ENCODE measurements at regions not wholly inside any gene's neighbourhood (a gene's known extent, or its start where the extent isn't known, plus 50 kb on each side); places are given as distances from the start of the nearest gene placed in this dataset.

DNA sequence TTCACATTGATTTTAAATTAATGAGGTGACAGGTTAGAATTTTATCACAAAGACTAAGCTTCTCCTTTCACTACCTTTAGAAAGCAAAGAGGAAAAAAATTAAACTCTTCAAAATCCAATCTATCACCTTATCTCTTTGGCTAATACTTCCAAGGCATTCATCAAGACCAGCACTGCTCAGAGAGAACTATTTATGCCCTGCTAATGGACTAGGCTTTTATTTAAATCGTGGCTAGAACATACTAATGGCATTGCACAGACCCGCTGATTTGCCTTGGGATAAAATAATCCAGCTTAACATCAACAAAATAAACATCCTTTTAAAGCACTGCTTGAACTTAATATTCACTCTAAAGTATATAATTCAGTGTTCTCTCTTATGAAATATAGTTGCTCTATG, 880.4 kb downstream of the HACE1 start:
- intact Hi-C loops (cut with micrococcal nuclease), result no loop called here

- intact Hi-C loops (cut with micrococcal nuclease), result no loop called here
Observed at GRCh38 chr6:103937389-103937788, 922.3 kb downstream of the HACE1 start.

DNA sequence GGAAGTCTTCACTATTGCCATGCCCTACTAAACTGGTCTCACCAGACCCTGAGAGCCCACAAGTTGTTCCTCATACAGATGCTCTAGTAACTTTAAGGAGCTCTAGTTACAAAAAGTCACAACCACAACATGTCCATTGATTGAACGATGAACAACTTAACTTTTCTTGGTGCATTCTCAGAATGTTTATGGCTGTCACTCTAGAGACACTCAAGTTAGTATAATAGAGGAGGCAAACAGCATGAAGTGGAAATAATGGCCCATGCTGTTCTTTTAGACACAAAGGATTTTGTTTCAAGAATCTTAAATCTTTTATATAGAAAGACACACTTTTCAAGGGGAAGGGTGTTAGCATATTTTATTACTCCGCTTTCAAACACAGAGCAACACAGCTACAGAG, 934.4 kb downstream of the HACE1 start:
- intact Hi-C loops (cut with micrococcal nuclease), result no loop called here

DNA sequence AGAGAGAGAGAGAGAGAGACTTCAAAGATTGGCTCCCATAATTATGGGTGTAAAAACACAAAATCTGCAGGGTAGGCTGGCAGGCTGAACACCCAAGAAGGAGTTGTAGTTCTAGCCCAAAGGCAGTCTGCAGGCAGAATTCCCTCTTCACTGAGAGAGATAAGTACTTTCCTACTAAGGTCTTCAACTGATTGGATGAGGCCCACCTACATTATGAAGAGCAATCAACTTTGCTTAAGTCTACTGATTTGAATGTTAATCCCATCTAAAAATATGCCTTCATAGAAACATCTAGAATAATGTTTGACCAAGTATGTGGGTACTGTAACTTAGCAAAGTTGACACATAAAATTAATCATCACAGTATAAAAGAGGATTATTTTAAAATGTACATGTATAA, 949.7 kb downstream of the HACE1 start:
- intact Hi-C loops (cut with micrococcal nuclease), result no loop called here

- intact Hi-C loops (cut with micrococcal nuclease), result no loop called here
Observed at GRCh38 chr6:103908898-103909297, 950.8 kb downstream of the HACE1 start.

- intact Hi-C loops (cut with micrococcal nuclease), result no loop called here
Observed at GRCh38 chr6:103895136-103895535, 964.6 kb downstream of the HACE1 start.

DNA sequence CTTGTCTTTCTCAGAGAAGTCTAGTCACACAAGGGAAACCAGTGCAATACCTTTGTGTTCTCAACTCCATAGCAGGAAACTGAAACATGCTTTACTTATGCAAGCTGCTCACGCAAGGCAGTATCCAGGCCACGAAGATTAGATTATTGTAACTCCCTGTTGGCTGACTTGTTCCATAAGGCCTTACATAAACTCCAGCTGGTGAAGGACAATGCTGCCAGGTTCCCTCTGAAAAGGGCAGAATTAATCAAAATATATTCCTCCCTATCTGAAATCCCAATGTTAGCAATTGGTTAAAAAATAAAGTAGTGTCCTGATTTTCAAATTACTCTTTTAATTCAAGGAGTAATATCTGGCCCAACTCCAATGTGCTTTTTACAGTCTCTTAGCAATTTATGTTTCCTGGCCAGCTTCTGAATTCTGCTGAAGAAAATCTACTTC, 966.6 kb downstream of the HACE1 start:
- intact Hi-C loops (cut with micrococcal nuclease), result no loop called here

DNA sequence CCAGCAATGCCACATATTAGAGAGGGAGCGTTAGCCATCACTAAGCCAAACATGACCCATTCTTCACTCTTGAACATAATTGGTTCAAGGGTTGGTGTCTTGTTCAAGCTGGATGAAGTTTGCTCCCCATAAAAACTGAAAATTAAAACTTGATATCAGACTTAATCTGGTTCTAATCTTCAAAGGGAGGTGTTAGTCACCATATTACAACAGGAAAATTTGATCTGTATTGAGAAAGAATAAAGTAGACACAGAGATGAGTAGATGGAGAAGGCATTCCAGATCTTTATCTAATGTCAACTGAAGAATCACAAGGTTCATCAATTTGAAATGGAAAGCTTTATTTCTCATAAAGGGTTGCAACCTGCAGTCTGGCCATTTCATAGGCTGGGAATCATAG, 972.8 kb downstream of the HACE1 start:
- intact Hi-C loops (cut with micrococcal nuclease), result no loop called here

DNA sequence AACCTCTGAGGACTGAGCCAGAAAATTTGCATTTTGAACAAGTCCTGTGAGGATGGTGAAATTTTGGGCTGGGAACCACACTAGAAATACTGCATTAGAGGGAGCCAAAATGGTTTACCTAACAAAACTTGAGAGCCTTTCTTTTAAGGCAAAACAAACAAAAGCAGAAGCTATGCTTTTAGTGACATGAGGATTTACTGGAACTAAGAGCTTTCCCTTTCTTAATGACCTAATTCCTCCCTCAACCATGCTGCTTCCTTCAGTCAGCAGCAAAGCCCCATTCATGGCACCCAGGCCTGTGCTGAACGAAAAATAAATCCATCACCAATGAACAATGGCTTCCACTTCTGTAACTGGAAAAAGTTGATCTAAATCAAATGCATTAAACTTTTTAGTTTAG, 974.3 kb downstream of the HACE1 start:
- intact Hi-C loops (cut with micrococcal nuclease), result no loop called here

GRCh38 chr6:103879800-103880199, 979.9 kb downstream of the HACE1 start:
- intact Hi-C loops (cut with micrococcal nuclease), result no loop called here

- intact Hi-C loops (cut with micrococcal nuclease), result no loop called here
Observed at GRCh38 chr6:103875221-103875620, 984.5 kb downstream of the HACE1 start.

DNA sequence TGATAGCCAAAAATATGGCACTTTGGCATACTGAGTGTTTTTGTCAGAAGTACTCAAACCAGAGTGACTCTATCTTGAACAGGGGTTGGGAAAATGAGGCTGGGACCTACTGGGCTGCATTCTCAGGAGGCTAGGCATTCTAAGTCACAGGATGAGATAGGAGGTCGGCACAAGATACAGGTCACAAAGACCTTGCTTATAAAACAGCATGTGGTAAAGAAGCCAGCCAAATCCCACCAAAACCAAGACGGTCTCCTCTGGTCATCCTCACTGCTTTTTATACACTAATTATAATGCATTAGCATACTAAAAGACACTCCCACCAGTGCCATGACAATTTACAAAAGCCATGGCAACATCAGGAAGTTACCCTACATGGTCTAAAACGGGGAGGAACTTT, 985.1 kb downstream of the HACE1 start:
- intact Hi-C loops (cut with micrococcal nuclease), result no loop called here

DNA sequence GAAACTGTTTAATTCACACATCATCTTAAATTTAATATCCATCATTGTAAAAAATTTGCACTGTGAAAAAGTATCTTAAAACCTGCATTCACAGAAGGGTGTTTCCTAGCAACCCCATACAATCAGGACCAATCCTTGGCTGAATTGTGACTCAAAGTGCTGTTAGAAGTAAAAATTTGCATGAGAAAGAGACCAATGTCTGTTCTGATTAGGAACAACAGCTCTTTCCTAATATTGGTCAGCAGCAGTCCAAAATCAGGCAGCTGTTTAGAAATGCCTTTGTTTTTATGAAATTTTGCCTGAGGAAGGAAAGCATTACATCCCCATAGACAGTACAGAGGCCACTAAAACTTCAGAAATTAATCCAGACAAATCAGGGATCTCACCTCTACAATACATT, 987.0 kb downstream of the HACE1 start:
- intact Hi-C loops (cut with micrococcal nuclease), result no loop called here

- intact Hi-C loops (cut with micrococcal nuclease), result no loop called here
Observed at GRCh38 chr6:103872233-103872632, 987.5 kb downstream of the HACE1 start.

GRCh38 chr6:103870970-103871369, 988.7 kb downstream of the HACE1 start:
- intact Hi-C loops (cut with micrococcal nuclease), result no loop called here

DNA sequence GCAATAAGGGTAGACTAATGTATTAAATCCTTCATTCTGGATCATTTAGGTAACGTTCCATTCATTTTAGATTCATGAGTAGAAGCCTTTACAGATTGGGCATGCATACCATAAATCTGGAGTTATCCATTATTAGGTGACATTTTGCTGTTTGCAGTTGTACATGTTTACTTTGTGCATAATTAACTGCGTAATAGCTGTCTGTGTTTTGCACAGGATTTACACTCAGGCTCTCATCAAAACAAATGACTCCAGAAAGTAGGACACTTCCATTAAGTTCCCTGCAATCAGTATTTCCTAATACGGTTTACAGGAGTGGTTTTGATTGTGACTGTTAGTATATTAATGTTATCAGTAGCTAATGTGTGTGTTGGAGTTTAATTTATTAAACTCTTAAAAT, 997.4 kb downstream of the HACE1 start:
- intact Hi-C loops (cut with micrococcal nuclease), result no loop called here

GRCh38 chr6:103858003-103858402, 1001.7 kb downstream of the HACE1 start:
- intact Hi-C loops (cut with micrococcal nuclease), result no loop called here

- intact Hi-C loops (cut with micrococcal nuclease), result no loop called here
Observed at GRCh38 chr6:103855750-103856149, 1004.0 kb downstream of the HACE1 start.

DNA sequence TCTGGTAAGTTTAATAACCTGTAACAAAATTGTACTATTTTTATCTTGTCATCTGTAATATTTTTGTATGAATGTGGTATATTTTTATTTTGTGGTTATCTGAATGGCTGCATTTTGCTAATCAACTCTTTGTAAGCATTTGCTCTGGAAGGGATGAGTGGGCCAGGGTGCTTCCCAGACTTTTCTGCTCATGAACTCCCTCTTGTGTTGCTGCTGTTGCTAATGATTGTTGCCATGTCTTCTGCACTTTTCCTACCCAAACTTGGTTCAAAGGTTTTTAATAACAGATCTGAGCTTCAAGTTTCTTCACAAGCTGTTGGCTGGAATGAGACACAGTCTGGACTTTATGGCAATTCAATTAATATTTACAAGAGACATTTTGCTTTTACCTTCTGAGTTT, 1005.7 kb downstream of the HACE1 start:
- intact Hi-C loops (cut with micrococcal nuclease), result no loop called here

DNA sequence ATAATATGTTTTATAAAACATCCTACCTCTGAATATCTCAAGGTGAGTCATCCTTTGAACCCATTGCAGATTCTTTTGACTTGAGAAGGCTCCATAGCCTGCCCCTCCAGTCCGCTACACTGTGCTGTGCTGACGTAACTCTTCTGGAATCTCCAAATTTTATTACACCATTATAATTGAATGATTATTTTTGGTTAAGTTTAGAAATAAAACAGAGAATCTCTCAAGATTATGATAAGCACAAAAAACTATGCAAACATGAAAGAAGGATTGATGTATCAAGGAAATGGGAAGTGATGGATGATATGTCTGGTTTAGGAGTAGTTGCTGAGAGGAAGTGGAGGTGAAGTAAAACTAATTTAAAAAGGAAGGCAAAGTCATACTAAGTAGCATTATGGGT, 1021.3 kb downstream of the HACE1 start:
- intact Hi-C loops (cut with micrococcal nuclease), result no loop called here

DNA sequence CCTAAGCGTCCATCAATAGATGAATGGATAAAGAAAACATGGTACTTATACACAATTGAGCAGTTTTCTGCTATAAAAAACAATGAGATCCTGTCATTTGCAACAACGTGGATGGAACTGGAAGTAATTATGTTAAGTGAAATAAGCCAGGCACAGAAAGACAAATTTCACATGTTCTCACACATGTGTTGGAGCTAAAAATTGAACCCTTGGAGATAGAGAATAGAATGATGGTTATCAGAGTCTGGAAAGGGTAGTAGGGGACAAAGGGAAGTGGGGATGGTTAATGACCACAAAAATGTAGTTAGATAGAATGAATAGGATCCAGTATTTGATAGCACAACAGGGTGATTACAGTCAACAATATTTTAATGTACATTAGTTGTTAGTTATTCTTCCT, 1033.5 kb downstream of the HACE1 start:
- intact Hi-C loops (cut with micrococcal nuclease), result no loop called here

DNA sequence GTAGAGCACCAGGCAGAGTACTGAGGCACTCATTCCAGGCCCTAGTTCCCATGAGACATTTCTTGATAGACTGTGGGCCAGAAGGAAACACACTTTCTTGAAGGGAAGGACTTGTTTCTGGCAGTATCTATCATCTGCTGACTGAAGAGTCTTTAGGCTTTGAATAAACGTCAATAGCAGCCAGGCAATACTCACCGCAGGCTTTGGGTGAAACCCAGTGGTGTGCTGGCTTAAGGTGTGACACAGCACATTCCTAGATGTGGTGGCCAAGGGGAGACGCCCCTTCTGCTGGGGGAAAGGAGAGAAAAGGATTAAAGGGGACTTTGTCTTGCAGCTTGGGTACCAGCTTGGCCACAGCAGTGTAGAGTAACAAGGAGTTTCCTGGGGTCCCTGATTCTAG, 1039.6 kb downstream of the HACE1 start:
- intact Hi-C loops (cut with micrococcal nuclease), result no loop called here

DNA sequence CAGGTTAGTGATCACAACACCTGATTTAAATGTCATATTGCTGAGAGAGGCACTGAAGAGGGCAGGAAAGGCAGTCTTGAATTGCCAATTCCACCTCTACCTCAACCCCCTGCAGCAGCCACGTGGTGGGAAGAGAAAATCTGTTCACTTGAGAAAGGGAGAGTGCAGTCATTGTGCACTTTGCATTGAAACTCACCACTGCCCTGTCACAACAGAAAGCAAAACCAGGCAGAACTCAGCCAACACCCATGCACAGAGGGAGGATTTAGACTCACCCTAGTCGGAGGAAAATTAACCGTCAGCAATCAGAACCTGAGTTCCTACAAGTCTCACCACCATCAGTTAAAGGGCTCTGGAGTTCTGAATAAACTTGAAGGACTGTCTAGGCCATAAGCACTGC, 1040.2 kb downstream of the HACE1 start:
- intact Hi-C loops (cut with micrococcal nuclease), result no loop called here

DNA sequence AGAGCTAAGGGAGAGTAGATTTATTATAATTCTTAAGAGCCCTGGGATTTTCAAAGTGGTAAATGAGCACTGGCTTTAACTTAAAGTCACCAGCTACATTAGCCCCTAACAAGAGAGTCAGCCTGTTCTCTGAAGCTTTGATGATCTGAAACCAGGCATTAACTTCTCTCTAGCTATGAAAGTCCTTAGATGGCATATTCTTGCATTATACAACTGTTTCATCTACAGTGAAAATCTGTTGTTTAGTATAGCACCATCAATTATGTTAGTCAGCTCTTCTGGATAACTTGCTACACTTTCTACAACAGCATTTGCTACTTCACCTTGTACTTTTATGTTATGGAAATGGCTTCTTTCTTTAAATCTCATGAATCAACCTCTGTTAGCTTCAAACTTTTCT, 1046.7 kb downstream of the HACE1 start:
- intact Hi-C loops (cut with micrococcal nuclease), result no loop called here
